ENCODE measurements at regions not wholly inside any gene's neighbourhood (a gene's known extent, or its start where the extent isn't known, plus 50 kb on each side); places are given as distances from the start of the nearest gene placed in this dataset.

DNA sequence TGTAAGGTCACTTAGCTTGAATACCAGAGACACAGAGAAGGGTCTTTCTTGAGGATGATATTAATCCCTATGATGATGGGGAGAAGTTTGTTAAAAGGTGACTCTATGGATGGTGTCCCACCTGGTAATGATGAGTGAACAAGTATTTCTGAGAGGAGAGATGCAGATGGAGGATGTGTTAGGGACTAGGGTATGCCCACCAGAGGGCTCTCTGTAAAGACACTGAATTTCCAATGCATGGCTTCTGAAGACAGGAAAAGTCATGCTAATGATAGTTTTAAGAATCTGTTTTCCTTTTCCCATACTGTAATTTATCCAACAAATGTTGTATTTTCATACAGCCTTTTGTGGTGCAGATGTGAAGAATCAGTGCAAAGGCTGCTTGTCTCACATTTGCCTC, 1250.9 kb upstream of the CELF2 start:
- no peaks in the 10 kb centered on the region for H3K27me3 ChIP-seq (ENCODE audit: control insufficient read depth in 2 of 2, insufficient read depth in 2 of 2, low read length in 2 of 2)
- no peaks in the 10 kb centered on the region for H3K9me1 ChIP-seq (replicated peaks; ENCODE audit: control insufficient read depth, extremely low read depth, insufficient read depth, low read length)
- FAIRE-seq (no peak), DNase-seq (ENCODE audit: low read depth, low spot score) (no peak)
- intact Hi-C loops (cut with micrococcal nuclease) = no loop called here
- H3K79me2 ChIP-seq (ENCODE audit: control insufficient read depth, insufficient read depth, low read length) = no peaks in the 10 kb centered on the region
- H2AFZ ChIP-seq (ENCODE audit: low read depth, low read length) = no peak overlapping the region
- dilution Hi-C loops (cut with MboI; ENCODE audit: extremely low pct_ligation_motif_present, low sequenced_read_pairs) = no loop called here
- no peaks in the 10 kb centered on the region for H4K20me1 ChIP-seq (replicated peaks; ENCODE audit: control insufficient read depth, extremely low read depth, insufficient read depth, low read length)
- H3K9me3 ChIP-seq (replicated peaks; ENCODE audit: control insufficient read depth, insufficient read depth, low read length) = no peaks in the 10 kb centered on the region
- H3K4me1 ChIP-seq (ENCODE audit: control insufficient read depth, extremely low read depth, insufficient read depth, low read length) = no peaks in the 10 kb centered on the region
- CTCF ChIA-PET = no interaction called here
- H3K27ac ChIP-seq (ENCODE audit: insufficient read depth, low read depth, low read length) = no peak overlapping the region
- no peak overlapping the region for H3K4me2 ChIP-seq (ENCODE audit: insufficient read depth, low read length)
- no peaks in the 10 kb centered on the region for H3K36me3 ChIP-seq (ENCODE audit: control insufficient read depth in 2 of 2, extremely low read depth in 1 of 2, insufficient read depth in 2 of 2, low read length in 2 of 2)
- TF ChIP-seq GATA2 (IDR thresholded peaks at IDR 0.05; ENCODE audit: insufficient read depth, insufficient read length, low read depth, low read length) (no peak), EZH2 (IDR thresholded peaks at IDR 0.05; ENCODE audit: borderline replicate concordance, low read depth, low read length, severe bottlenecking) (no peak), JUN (IDR thresholded peaks at IDR 0.05; ENCODE audit: borderline replicate concordance, insufficient read depth, insufficient read length, low read depth) (no peak)
- no peak overlapping the region for H3K4me3 ChIP-seq (replicated peaks in 1 of 3; ENCODE audit: insufficient read depth in 1 of 3, low read depth in 1 of 3, low read length in 3 of 3)
- H3K9ac ChIP-seq (replicated peaks; ENCODE audit: extremely low read depth, insufficient read depth, low read length) = no peak overlapping the region
- no TSS peak for BruUV-seq (replicated peaks)
- POLR2A ChIA-PET = no interaction called here

DNA sequence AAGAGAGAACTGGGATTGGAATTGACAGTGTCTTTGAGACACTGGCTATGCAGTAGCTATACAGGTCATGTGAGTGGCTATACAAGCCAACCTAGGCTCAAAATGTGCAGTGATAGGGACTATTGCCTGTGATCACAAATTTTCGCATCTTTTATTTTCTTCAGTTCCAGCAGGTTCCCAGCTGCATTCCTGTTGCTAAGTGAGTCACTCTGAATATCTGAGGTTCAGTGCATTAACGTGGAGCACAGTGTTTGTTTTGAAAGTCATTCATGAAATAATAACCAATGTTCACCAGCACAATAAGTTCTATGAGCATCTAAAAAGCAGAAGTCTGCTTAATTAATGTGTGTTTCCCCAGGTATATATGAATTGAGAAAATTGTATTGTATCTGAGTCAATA, 1236.0 kb upstream of the CELF2 start:
- ChIA-PET CTCF (no interaction called here), POLR2A (no interaction called here)
- TF ChIP-seq JUN (IDR thresholded peaks at IDR 0.05; ENCODE audit: borderline replicate concordance, insufficient read depth, insufficient read length, low read depth) = no peak
- TF ChIP-seq MYC (IDR thresholded peaks at IDR 0.05; ENCODE audit: low read depth, low read length) = no peak
- TF ChIP-seq GATA2 (IDR thresholded peaks at IDR 0.05; ENCODE audit: insufficient read depth, insufficient read length, low read depth, low read length) = no peak
- no peak for TF ChIP-seq EZH2 (IDR thresholded peaks at IDR 0.05; ENCODE audit: borderline replicate concordance, low read depth, low read length, severe bottlenecking)
- TF ChIP-seq, protein P1, sequence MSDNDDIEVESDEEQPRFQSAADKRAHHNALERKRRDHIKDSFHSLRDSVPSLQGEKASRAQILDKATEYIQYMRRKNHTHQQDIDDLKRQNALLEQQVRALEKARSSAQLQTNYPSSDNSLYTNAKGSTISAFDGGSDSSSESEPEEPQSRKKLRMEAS (IDR thresholded peaks at IDR 0.05; ENCODE audit: insufficient read depth, insufficient read length) = no peak
- no peak for TF ChIP-seq POLR2A (IDR thresholded peaks at IDR 0.05; ENCODE audit: low read depth, low read length)
- Histone ChIP-seq H3K9ac (replicated peaks; ENCODE audit: extremely low read depth, insufficient read depth, low read length) (no peak overlapping the region), H2AFZ (ENCODE audit: low read depth, low read length) (no peak overlapping the region), H3K4me2 (ENCODE audit: insufficient read depth, low read length) (no peak overlapping the region), H3K9me1 (replicated peaks; ENCODE audit: control insufficient read depth, extremely low read depth, insufficient read depth, low read length) (no peaks in the 10 kb centered on the region), H3K9me3 (replicated peaks; ENCODE audit: control insufficient read depth, insufficient read depth, low read length) (no peaks in the 10 kb centered on the region), H3K27me3 (ENCODE audit: control insufficient read depth in 2 of 2, insufficient read depth in 2 of 2, low read length in 2 of 2) (no peaks in the 10 kb centered on the region), H3K36me3 (ENCODE audit: control insufficient read depth in 2 of 2, extremely low read depth in 1 of 2, insufficient read depth in 2 of 2, low read length in 2 of 2) (no peaks in the 10 kb centered on the region), H3K4me1 (ENCODE audit: control insufficient read depth, extremely low read depth, insufficient read depth, low read length) (peaks cover 11% of the 10 kb centered on the region), H3K27ac (ENCODE audit: insufficient read depth, low read depth, low read length) (no peak overlapping the region), H4K20me1 (replicated peaks; ENCODE audit: control insufficient read depth, extremely low read depth, insufficient read depth, low read length) (no peaks in the 10 kb centered on the region), H3K79me2 (ENCODE audit: control insufficient read depth, insufficient read depth, low read length) (no peaks in the 10 kb centered on the region), H3K4me3 (replicated peaks in 1 of 3; ENCODE audit: insufficient read depth in 1 of 3, low read depth in 1 of 3, low read length in 3 of 3) (no peak overlapping the region)
- no peak for FAIRE-seq
- BruUV-seq (replicated peaks) = no TSS peak
- no peak for DNase-seq (ENCODE audit: low read depth, low spot score)
- intact Hi-C loops (cut with micrococcal nuclease) (no loop called here), dilution Hi-C loops (cut with MboI; ENCODE audit: extremely low pct_ligation_motif_present, low sequenced_read_pairs) (no loop called here)

Data from endothelial cell of umbilical vein (primary cell).